ENCODE measurements at regions not wholly inside any gene's neighbourhood (a gene's known extent, or its start where the extent isn't known, plus 50 kb on each side); places are given as distances from the start of the nearest gene placed in this dataset.
"Not testable (repeated sequence)": the region's sequence is repeated elsewhere in the genome, so short reads cannot be mapped to it uniquely, and the experiment has no call there.

DNA sequence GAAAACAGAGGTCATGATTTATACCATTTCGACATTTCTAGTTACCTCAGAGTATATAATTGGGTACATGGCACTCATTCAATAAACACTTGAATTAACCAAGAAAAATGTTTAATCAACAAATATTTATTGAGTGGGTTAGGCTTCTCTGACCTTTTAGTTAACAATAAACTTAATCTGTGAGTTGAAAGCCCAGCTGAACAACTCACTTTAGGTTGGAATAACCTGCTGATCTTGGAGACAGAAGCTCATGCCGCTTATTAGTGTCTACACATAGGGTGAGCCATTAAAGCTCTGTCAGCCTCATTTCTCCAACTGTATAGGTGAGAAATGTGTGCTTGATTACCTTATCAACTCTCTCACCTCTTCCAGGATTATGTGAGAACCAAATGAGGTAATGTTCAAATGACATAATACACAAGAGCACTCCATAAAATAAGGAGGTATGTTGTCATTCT, 98.2 kb upstream of the DTNBP1 start:
- DNase-seq (ENCODE audit: low read depth): no peak

DNA sequence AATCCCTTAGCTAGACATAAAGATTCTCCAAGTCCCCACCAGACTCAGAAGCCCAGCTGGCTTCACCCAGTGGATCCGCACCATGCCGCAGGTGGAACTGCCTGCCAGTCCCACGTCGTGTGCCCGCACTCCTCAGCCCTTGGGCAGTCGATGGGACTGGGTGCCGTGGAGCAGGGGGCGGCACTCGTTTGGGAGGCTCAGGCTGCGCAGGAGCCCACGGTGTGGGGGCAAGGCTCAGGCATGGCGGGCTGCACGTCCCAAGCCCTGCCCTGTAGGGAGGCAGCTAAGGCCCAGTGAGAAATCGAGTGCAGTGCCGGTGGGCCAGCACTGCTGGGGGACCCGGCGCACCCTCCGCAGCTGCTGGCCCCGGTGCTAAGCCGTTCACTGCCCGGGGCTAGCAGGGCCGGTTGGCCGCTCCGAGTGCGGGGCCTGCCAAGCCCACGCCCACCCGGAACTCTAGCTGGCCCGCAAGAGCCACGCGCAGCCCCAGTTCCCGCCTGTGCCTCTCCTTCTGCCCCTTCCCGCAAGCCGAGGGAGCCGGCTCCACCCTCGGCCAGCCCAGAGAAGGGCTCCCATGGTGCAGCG, 95.9 kb upstream of the DTNBP1 start:
- no peak for DNase-seq (ENCODE audit: low read depth)

DNA sequence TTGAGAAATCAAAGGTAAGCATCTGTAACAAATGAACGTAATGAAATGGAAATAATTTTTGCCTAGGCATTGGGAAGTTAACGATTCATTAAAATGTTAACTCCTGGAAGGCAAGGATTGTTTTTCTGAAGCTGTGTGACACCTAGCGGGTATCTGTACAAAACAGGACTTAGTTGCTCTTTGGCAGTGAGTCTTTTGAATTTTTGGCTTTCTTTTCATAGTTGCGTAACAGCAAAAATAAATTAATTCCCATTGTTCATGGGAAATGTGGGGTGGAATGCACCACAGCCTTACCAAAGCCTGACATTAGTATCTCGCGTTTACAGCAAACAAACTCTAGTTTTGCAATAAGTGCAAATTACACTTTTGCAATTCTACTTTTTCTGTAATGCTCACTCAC, 92.7 kb upstream of the DTNBP1 start:
- no peak for DNase-seq (ENCODE audit: low read depth)

DNA sequence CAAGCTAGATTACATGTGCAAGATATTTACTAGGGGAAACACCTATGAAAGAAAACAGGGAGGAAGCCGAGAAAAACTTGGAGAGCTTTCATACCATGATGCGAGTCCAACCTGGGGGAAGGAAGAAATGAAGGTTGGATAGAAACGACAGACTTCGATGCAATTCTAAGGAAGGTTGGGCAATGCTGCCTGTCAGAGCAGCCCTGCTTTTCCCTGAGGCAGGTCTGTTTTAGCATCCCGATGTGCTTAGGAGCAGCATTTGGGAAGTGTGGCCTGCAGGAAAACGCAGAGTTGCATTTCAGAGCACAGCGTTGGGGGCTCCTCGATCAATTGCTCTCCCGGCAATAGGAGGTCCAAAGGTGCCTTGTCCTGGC, 91.9 kb upstream of the DTNBP1 start:
- DNase-seq (ENCODE audit: low read depth): no peak

DNA sequence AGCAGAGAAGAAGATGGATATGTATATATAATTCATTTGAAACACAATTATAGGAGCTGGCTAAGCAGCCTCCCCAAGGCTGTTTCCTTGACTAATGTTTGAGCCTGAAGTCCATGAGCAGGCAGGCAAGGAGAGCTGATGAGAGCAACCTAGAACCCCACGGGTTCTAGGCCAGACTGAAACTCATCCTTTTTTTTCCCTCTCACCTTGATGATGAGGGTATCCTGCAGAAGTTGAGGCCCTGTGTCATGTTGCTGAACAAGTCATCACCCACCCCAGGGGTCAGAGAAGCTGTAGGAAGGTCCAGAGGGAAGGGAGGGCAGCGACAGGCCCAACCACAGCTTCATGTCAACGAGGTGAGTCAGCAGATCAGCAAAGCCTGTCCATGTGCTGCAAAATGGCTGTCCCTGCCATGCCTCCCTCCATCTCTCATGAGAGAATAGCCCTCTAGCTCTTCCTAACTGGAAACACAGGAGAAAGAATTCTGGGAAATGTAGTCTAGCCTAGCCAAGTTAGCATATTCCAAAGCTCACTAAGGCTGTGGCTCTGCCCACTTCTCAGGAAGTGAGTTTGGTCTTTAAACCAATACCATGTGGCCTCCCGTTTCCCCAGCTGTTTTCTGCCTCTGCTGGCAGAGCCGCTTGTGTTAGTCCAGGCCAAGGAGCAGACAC, 91.3 kb upstream of the DTNBP1 start:
- DNase-seq (ENCODE audit: low read depth): no peak

GRCh38 chr6:15752820-15753219, 90.0 kb upstream of the DTNBP1 start:
- DNase-seq (ENCODE audit: low read depth): no peak

DNA sequence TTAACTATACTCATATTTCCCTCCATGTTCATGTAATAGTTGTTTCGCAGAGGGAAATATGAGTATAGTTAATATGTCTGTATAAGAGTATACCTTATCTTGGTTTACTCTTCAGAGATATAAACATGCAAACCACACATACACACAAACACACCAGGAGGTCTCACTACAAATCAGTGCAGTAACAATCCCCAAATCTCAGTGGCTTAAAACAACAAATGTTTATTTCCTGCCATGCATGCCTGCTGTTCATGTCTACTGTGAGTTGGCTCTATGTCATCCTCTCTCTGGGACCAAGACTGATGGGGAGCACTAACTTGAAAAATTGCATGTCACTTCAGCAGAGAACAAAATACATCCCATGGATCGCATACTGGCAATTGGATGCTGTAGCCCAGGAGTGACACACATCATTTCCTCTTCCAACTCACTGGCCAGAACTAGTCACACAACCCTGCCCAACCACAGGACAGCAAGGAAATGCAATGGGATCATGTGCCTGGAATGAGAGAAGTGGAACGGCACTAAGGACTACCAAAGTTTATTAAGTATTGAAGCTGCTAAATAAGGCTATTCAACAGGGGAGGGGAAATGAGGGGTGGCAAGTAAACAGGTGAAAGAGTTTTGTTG, 89.0 kb upstream of the DTNBP1 start:
- no peak for DNase-seq (ENCODE audit: low read depth)

DNA sequence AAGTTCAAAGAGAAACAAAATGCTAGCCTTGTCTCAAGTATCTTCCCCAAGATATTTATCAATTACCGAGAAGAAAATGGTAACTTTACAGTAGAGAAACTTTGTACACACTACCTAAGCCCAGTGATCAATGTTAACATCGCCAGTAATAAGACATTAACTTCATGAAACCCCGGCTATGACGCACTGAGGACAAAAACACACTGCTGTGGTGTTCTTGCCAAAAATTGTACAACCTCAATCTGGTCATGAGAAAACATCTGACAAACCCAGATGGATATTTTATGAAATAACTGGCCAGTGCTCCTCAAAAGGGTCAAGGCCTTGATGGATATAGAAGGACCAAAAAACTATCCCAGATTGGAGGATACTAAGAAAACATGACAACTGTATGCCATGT, 85.5 kb upstream of the DTNBP1 start:
- no peak for DNase-seq (ENCODE audit: low read depth)

DNA sequence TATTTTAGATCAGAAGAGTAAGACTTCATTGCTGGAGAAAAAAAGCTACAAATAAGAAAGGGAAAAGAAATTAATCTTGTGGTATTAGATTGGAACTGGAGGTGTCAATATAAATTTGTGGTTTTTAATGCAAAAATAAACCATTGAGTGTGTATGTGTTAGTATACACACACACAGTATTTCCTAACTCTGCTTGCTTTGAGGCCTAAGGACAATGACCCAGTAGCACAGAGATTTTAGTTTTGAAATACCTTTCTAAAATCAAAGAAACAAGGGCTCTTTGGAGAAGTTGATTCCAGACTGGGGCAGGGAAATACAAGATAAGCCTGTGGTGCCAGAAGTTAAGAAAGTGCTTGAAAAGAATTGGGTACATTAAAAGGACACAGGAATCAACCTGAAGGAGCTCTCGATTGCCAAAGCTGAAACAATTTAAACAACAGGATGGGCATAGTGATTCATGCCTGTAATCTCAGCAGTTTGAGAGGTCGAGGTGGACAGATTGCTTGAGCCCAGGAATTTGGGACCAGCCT, 84.6 kb upstream of the DTNBP1 start:
- DNase-seq (ENCODE audit: low read depth): no peak

DNA sequence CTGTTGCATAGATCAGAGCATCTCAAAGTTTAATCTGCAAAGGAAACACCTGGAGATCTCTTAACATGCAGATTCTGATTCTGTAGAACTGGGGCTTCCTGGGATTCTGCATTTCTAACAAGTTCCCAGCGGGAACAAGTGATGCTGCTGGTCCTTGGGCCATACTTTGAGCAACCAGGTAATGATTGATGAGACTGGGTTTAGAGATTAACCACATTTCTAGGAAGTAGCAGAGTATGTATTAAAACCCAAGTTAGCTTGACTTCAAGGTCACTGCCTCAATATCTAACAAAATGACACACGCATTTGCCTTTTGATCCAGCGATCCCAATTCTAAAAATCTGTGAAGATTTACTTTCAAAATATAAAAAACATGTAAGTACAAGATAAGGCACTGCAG, 83.0 kb upstream of the DTNBP1 start:
- no peak for DNase-seq (ENCODE audit: low read depth)

GRCh38 chr6:15744818-15745402, 82.1 kb upstream of the DTNBP1 start:
- DNase-seq (ENCODE audit: low read depth): no peak

- not testable (repeated sequence) for DNase-seq (ENCODE audit: low read depth)
Observed at GRCh38 chr6:15742013-15742412, 79.2 kb upstream of the DTNBP1 start.

- no peak for DNase-seq (ENCODE audit: low read depth)
Observed at GRCh38 chr6:15741405-15741804, 78.6 kb upstream of the DTNBP1 start.

GRCh38 chr6:15739867-15740266, 77.0 kb upstream of the DTNBP1 start:
- no peak for DNase-seq (ENCODE audit: low read depth)

DNA sequence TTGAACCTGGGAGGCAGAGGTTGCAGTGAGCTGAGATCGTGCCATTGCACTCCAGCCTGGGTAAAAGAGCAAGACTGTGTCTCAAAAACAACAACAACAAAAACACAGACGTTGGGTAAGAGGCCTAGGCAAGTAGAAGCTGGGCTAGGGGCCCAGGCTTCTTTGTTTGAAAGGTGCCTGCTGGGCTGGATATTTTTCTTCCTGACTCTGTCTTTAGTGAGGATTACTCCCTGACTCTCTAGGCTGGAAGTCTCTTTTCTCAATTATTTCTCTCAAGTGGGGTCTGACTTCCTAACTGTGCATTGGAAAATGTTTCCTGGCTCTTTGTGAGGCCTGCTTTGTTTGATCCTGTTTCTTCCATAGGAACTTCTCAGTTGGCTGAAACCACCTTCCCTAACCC, 76.5 kb upstream of the DTNBP1 start:
- DNase-seq (ENCODE audit: low read depth): no peak

DNA sequence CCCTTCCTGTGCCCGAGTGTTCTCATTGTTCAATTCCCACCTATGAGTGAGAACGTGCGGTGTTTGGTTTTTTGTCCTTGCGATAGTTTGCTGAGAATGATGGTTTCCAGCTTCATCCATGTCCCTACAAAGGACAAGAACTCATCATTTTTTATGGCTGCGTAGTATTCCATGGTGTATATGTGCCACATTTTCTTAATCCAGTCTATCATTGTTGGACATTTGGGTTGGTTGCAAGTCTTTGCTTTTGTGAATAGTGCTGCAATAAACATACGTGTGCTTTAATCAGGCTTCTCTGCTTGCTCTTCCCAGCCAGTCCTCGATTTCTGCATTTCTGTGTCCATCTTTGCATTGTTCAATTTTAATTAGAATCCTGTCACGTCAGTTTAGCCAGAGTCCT, 75.4 kb upstream of the DTNBP1 start:
- not testable (repeated sequence) for DNase-seq (ENCODE audit: low read depth)

- DNase-seq (ENCODE audit: low read depth): no peak
Observed at GRCh38 chr6:15736297-15736696, 73.5 kb upstream of the DTNBP1 start.

- DNase-seq (ENCODE audit: low read depth): no peak
Observed at GRCh38 chr6:15735567-15736265, 72.9 kb upstream of the DTNBP1 start.

- DNase-seq (ENCODE audit: low read depth): no peak
Observed at GRCh38 chr6:15734118-15734897, 71.5 kb upstream of the DTNBP1 start.

- DNase-seq (ENCODE audit: low read depth): no peak
Observed at GRCh38 chr6:15730922-15731321, 68.1 kb upstream of the DTNBP1 start.

DNA sequence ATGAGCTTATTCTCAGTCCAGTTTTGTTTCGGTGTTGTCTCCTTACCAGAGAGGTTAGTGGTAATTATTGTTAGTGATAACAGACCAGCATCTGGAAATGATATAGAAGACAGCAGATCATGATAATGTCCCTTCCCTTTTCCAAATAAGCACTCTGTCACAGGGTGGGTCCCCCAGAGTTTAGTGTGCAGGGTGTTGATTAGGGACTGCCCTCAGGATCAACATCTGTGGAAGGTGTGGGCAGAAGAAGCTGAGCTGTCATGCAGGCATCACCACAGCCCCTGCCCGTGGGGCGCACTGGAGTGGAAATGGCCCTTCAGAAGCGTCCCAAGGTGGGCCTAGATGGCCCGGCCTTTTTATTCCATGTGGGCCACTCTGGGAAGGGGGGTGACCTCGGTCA, 67.6 kb upstream of the DTNBP1 start:
- DNase-seq (ENCODE audit: low read depth): no peak

DNA sequence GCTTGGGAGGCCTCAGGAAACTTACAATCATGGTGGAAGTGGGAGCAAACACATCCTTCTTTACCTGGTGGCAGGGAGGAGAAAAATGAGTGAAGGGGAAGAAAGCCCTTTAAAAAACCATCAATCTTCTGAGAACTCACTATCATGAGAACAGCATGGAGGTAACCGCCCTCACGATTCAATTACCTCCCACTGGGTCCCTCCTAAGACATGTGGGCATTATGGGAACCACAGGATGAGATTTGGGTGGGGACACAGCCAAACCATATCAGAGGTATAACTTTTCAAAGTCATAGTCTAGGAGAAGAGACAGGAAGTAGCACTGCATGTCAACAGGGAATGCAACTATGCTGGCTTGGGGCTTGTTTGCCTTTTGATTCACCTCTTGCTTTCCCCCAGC, 59.9 kb upstream of the DTNBP1 start:
- no peak for DNase-seq (ENCODE audit: low read depth)
